ENCODE measurements at regions not wholly inside any gene's neighbourhood (a gene's known extent, or its start where the extent isn't known, plus 50 kb on each side); places are given as distances from the start of the nearest gene placed in this dataset.

- Histone ChIP-seq H3K27ac (ENCODE audit: low read depth, low read length) (no peak overlapping the region), H3K23me2 (ENCODE audit: low read depth, low read length) (no peaks in the 10 kb centered on the region), H3K4me3 (ENCODE audit: extremely low read depth in 1 of 4, insufficient read depth in 2 of 4, low read depth in 3 of 4, low read length in 4 of 4) (no peak overlapping the region), H3K18ac (ENCODE audit: extremely low read depth, low read length) (no peak overlapping the region), H3K27me3 (replicated peaks in 1 of 4; ENCODE audit: control insufficient read depth in 3 of 4, extremely low read depth in 1 of 4, insufficient read depth in 3 of 4, low read length in 3 of 4) (no peaks in the 10 kb centered on the region), H3K9me3 (ENCODE audit: insufficient read depth in 2 of 2, low read depth in 1 of 2, low read length in 1 of 2) (peaks cover 5 to 11% of the 10 kb centered on the region in 2 experiments; a peak in 3 of 4 replicates), H2AK5ac (ENCODE audit: low read depth, low read length) (no peak overlapping the region), H3K56ac (replicated peaks; ENCODE audit: insufficient read length, low read depth, low read length) (no peak overlapping the region), H2AFZ (ENCODE audit: low read length) (no peak overlapping the region), H4K20me1 (replicated peaks in 1 of 2; ENCODE audit: control insufficient read depth in 1 of 2, insufficient read depth in 2 of 2, low read length in 2 of 2) (no peaks in the 10 kb centered on the region), H2BK5ac (ENCODE audit: low read depth, low read length) (no peak overlapping the region), H3K4me2 (ENCODE audit: insufficient read depth in 1 of 2, low read depth in 2 of 2, low read length in 2 of 2) (no peak overlapping the region), H3K79me1 (ENCODE audit: low read depth, low read length) (no peaks in the 10 kb centered on the region), H4K5ac (ENCODE audit: insufficient read length, low read depth, low read length) (no peak overlapping the region), H4K91ac (replicated peaks; ENCODE audit: insufficient read length, low read length) (no peak overlapping the region), H3K4me1 (replicated peaks in 1 of 4; ENCODE audit: control insufficient read depth in 3 of 4, insufficient read depth in 4 of 4, low read length in 3 of 4) (peaks cover 0 to 6% (median 0%) of the 10 kb centered on the region in 4 experiments; a peak in 1 of 7 replicates), H2BK20ac (ENCODE audit: low read length) (no peak overlapping the region), H3K79me2 (ENCODE audit: control insufficient read depth in 1 of 2, insufficient read depth in 2 of 2, low read length in 2 of 2) (no peaks in the 10 kb centered on the region), H3K4ac (replicated peaks; ENCODE audit: insufficient read length, low read depth, low read length) (no peak overlapping the region), H3K14ac (ENCODE audit: insufficient read length) (no peak overlapping the region), H3K36me3 (ENCODE audit: control insufficient read depth in 2 of 4, insufficient read depth in 4 of 4, low read length in 3 of 4) (no peaks in the 10 kb centered on the region), H3K23ac (ENCODE audit: insufficient read length) (no peak overlapping the region), H3K9ac (replicated peaks in 1 of 4; ENCODE audit: extremely low read depth in 1 of 4, low read depth in 3 of 4, low read length in 3 of 4) (no peak overlapping the region), H2BK12ac (ENCODE audit: low read depth, low read length) (no peak overlapping the region), H2BK15ac (ENCODE audit: low read length) (no peak overlapping the region), H4K8ac (ENCODE audit: extremely low read depth, insufficient read depth, low read length) (no peak overlapping the region), H2BK120ac (replicated peaks; ENCODE audit: low read depth, low read length) (no peak overlapping the region)
- DNase-seq (ENCODE audit: low read depth in 1 of 2, low spot score in 2 of 2) (no peak), FAIRE-seq (no peak)
- CTCF ChIA-PET (ENCODE audit: partially characterized antibody): interaction anchor here (0.6 to 2.1 kb wide), 9 partner anchors 15 to 225 kb away, joined by 3 to 7 read pairs (median 3); no protein-coding TSS in a partner anchor
- POLR2A ChIA-PET (ENCODE audit: partially characterized antibody): interaction anchor here (1.8 kb wide), 1 partner anchor 16 kb away, joined by 6 read pairs; no protein-coding TSS in a partner anchor
- WGBS, 2 experiments (ENCODE audit: extremely low coverage in 1 of 2, insufficient coverage in 1 of 2, insufficient read length in 1 of 2, insufficient replicate concordance in 2 of 2, low coverage in 1 of 2, low lambda C conversion rate in 2 of 2, missing lambda C conversion rate in 1 of 2): 90% methylated on average over 1 of the region's 1 CpG; no CpG with 5 or more reads in 1 of the 2 experiments
- no peak for TF ChIP-seq SIN3A (conservative IDR thresholded peaks at IDR 0.05 in 1 of 2, IDR thresholded peaks at IDR 0.05 in 1 of 2; ENCODE audit: low read depth in 1 of 2, low read length in 2 of 2)
- TF ChIP-seq CEBPB (IDR thresholded peaks at IDR 0.05; ENCODE audit: low read depth, low read length): no peak
- TF ChIP-seq TCF12 (IDR thresholded peaks at IDR 0.05; ENCODE audit: low read depth, low read length): no peak
- no peak for TF ChIP-seq HDAC6 (IDR thresholded peaks at IDR 0.05; ENCODE audit: low read depth, low read length)
- TF ChIP-seq CBX8 (IDR thresholded peaks at IDR 0.05; ENCODE audit: borderline replicate concordance, low read depth, low read length): no peak
- TF ChIP-seq CHD2 (IDR thresholded peaks at IDR 0.05; ENCODE audit: low read length): no peak
- no peak for TF ChIP-seq RNF2 (IDR thresholded peaks at IDR 0.05; ENCODE audit: borderline replicate concordance, low read depth, low read length, missing control alignments, poor library complexity, severe bottlenecking)
- TF ChIP-seq EGR1 (IDR thresholded peaks at IDR 0.05; ENCODE audit: borderline replicate concordance, low read depth, low read length): no peak
- TF ChIP-seq RFX5 (IDR thresholded peaks at IDR 0.05; ENCODE audit: borderline replicate concordance, low read depth, low read length): no peak
- no peak for TF ChIP-seq KDM1A (IDR thresholded peaks at IDR 0.05; ENCODE audit: borderline replicate concordance, low read length)
- no peak for TF ChIP-seq NANOG (IDR thresholded peaks at IDR 0.05; ENCODE audit: insufficient read depth, low read depth, low read length, poor library complexity, severe bottlenecking)
- no peak for TF ChIP-seq TAF7 (optimal IDR thresholded peaks at IDR 0.05; ENCODE audit: borderline replicate concordance, low read depth, low read length)
- no peak for TF ChIP-seq TEAD4 (IDR thresholded peaks at IDR 0.05; ENCODE audit: low read depth, low read length)
Measured at GRCh38 chr11:13119941-13120520, 110.9 kb downstream of the RASSF10 start.
